Psoas muscle (tissue), 7 donors: ENCODE measurements at regions not wholly inside any gene's neighbourhood (a gene's known extent, or its start where the extent isn't known, plus 50 kb on each side); places are given as distances from the start of the nearest gene placed in this dataset.
A peak's percentile ranks its signal among the peaks of the same experiment; 100 is the strongest.

Experiments
- ATAC-seq, 4 donors: fragments of 200-7000 bp; cut with Tn5 transposase; one replicate each; pipeline ENCODE4 v1.9.1; 2020; ENCODE audit warnings: moderate library complexity in 3 of 4, mild to moderate bottlenecking in 2 of 4
- DNase-seq, 2 donors: peaks; one replicate each; pipeline ENCODE4 v3.0.0-alpha.2; 2020
- H3K27ac ChIP-seq: fragments of 200-600 bp; one replicate; pipeline ENCODE4 v1.8.0; 2022
- H3K27me3 ChIP-seq, 3 donors: fragments of 200-600 bp in 1 of 3; one replicate each; pipeline versions ENCODE4 v1.6.1 to v1.8.0; 2013 to 2022; ENCODE audit warnings: low read length in 2 of 3, mild to moderate bottlenecking in 2 of 3, moderate library complexity in 1 of 3; ENCODE audit not compliant: insufficient read depth in 3 of 3
- H3K36me3 ChIP-seq, 2 donors: fragments of 200-600 bp in 1 of 2; one replicate each; pipeline versions ENCODE4 v1.6.1 to v1.8.0; 2013 to 2022; ENCODE audit warnings: low read depth in 1 of 2, mild to moderate bottlenecking in 1 of 2, moderate library complexity in 1 of 2; ENCODE audit not compliant: insufficient read depth in 1 of 2
- H3K4me1 ChIP-seq: fragments of 200-600 bp; one replicate; pipeline ENCODE4 v1.8.0; 2022
- H3K4me3 ChIP-seq: fragments of 200-600 bp; one replicate; pipeline ENCODE4 v1.8.0; 2022; ENCODE audit warnings: mild to moderate bottlenecking
- H3K9me3 ChIP-seq: fragments of 200-600 bp; one replicate; pipeline ENCODE4 v1.8.0; 2022
- CTCF ChIP-seq: fragments of 200-600 bp; IDR thresholded peaks from one replicate; pipeline ENCODE4 v1.8.0; 2022; ENCODE audit warnings: antibody characterized with exemption
- WGBS, 3 donors: extraction: QIAGEN DNeasy Blood & Tissue Kit; methylation state at CpG; one replicate each; pipeline versions ENCODE4 v1.1.6 to v1.1.7; 2013; 5-methylcytosine and 5-hydroxymethylcytosine counted together
- intact Hi-C, 2 donors: fragments of 100-400 bp; cut with DNase I; formaldehyde crosslinking; loops; one replicate each; pipeline versions ENCODE4 v1.11.0 to v1.14.2; 2022
- donor health status: healthy with polysubstance abuse.
- donor health status: DM: no; HTN: no; CAD: no; lungs with moderate emphysema.
- donor health status: Bipolar disorder and iron deficiency.
- donor health status: healthy.
- donor health status: DM: yes; HTN: yes; CAD: no.
- donor health status: DM: no; HTN: no; CAD: no.
- donor health status: DM: yes; HTN: yes; CAD: no.

DNA sequence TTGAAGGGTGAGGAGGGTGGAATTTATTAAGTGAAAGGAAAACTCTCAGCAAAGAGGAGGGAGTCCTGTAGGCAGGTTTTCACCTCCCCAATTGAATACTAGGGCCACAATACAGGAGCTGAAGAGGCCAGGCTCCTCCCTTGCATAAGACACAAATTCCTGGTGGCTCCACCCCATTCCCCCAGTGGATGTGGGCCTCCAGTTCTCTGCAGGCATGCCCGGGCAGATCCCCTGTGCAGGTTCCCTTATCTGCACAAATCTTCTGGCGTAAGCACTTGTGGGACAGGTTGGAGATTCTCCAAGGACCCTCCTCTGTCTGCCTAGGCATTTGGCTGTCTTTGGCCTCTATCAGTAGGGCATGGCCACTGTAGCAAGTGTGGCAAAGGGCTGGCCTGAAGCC is 847.1 kb upstream of the MBL2 start:
- Histone ChIP-seq H3K4me1 (no peaks in the 10 kb centered on the region), H3K9me3 (no peaks in the 10 kb centered on the region), H3K27me3 (peaks cover 0 to 2% (median 0%) of the 10 kb centered on the region in 3 donors), H3K36me3 (no peaks in the 10 kb centered on the region), H3K4me3 (no peak overlapping the region), H3K27ac (no peak overlapping the region)
- no peak for TF ChIP-seq CTCF
- ATAC-seq (no peak), DNase-seq (no peak)
- WGBS, 3 donors: 87 to 91% (median 88%) methylated on average over 2 of the region's 2 CpGs
- intact Hi-C loops: no loop called here

DNA sequence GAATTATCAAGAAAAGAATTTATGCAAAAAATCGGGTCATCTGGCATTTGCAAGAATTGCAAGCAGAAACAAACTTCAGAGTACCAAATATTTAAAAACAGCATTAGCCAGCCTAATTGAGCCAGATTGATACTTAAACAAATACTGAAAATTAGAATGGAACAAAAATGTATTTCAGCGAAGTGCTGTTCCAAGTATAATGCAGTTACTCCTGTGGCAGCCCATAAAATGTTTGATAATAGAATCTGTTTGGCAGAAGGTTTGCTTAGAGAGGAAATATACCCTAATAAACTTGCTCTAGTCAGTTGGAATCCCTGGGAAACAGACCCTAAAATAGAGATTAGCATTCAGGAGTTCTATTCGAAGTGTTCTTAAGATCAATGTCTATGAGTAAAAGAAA is 835.1 kb upstream of the MBL2 start:
- Histone ChIP-seq H3K9me3 (no peaks in the 10 kb centered on the region), H3K4me1 (no peaks in the 10 kb centered on the region), H3K4me3 (no peak overlapping the region), H3K36me3 (no peaks in the 10 kb centered on the region), H3K27me3 (no peaks in the 10 kb centered on the region), H3K27ac (no peak overlapping the region)
- ATAC-seq (no peak), DNase-seq (no peak)
- intact Hi-C loops: no loop called here
- no peak for TF ChIP-seq CTCF
- WGBS, 3 donors: 61 to 65% (median 64%) methylated on average over 3 of the region's 3 CpGs

DNA sequence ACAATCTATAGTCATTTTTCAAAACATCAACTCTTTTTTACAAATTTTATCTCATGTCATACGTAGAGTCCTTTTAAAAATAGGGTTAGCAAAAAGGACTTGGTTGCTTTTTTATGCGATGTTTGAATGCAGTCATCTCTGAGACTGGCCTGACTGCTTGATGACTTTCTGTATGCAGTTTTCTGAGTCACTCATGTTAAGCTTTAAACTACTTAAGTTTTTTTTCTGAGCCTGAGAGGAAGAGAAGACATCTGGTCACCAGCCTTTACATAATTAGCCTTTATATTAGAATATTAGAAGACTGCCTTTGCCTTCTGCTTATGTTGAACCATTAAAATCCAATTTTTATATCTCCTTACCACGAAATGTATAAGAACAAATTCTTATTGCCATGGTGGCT is 834.4 kb upstream of the MBL2 start:
- H3K4me1 ChIP-seq: no peaks in the 10 kb centered on the region
- ATAC-seq (no peak), DNase-seq (no peak)
- no peaks in the 10 kb centered on the region for H3K36me3 ChIP-seq
- no peak overlapping the region for H3K4me3 ChIP-seq
- H3K27me3 ChIP-seq: no peaks in the 10 kb centered on the region
- H3K9me3 ChIP-seq: no peaks in the 10 kb centered on the region
- TF ChIP-seq CTCF: no peak
- 78 to 81% (median 80%) methylated on average over 3 of the region's 3 CpGs for WGBS, 3 donors
- intact Hi-C loops: no loop called here
- no peak overlapping the region for H3K27ac ChIP-seq

DNA sequence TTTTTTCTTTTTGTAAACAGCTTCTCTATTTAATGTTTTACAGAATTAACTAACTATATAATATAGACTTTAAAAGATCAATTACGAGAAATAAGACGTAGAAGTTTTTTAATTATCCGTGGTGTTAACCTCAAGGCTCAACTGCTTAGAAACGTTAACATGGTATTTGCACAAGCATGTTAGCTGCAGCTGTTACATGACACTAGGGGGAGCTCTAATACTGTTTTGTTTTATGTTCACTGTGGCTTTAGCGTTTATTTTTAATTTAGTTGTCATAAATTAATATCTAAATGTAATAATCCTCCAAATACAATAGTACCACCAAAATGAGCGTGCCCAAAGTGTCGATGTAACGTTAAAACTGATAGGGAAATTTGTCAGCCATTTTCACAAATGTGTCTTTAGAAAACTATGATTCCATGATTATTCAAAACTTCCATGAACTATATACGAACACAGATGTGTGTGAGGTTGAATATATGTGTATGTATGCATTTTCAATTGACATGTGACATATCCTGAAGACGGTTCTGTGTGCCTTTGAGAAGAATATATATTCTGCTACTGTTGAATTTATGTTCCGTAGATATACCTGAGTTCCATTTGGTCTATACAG is 828.8 kb upstream of the MBL2 start:
- intact Hi-C loops: no loop called here
- H3K4me1 ChIP-seq: no peaks in the 10 kb centered on the region
- DNase-seq (no peak), ATAC-seq (no peak)
- H3K27me3 ChIP-seq: no peaks in the 10 kb centered on the region
- H3K9me3 ChIP-seq: no peaks in the 10 kb centered on the region
- peak; percentile 62 for TF ChIP-seq CTCF
- no peak overlapping the region for H3K4me3 ChIP-seq
- WGBS, 3 donors: 13 to 14% (median 13%) methylated on average over 11 of the region's 11 CpGs
- H3K36me3 ChIP-seq: no peaks in the 10 kb centered on the region
- H3K27ac ChIP-seq: no peak overlapping the region

DNA sequence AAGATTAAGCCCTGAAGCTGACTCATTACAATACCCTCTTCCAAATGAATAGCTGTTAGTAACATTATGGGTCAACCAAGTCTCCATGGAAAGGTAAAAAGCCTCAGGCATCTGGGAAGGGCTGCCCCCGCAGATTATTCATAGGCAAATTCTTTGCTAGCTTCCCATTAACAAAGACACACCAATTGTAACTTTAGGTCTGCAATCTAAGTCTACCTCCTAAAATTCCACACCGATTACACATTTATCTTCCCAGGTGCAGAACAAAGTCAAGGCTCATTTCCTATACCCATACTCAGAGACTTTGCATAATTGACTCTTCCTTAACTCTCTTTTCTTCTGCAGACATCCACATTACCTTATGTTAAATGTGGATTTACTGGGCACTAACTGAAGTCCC is 826.3 kb upstream of the MBL2 start:
- TF ChIP-seq CTCF: no peak
- no peaks in the 10 kb centered on the region for H3K36me3 ChIP-seq
- intact Hi-C loops: no loop called here
- no peaks in the 10 kb centered on the region for H3K9me3 ChIP-seq
- no peak overlapping the region for H3K27ac ChIP-seq
- no peaks in the 10 kb centered on the region for H3K27me3 ChIP-seq
- no peak overlapping the region for H3K4me3 ChIP-seq
- DNase-seq: no peak
- WGBS, 3 donors: 56 to 59% (median 56%) methylated on average over 2 of the region's 2 CpGs
- H3K4me1 ChIP-seq: no peaks in the 10 kb centered on the region
- ATAC-seq: no peak
